GM13976 (cell line): ENCODE measurements at regions not wholly inside any gene's neighbourhood (a gene's known extent, or its start where the extent isn't known, plus 50 kb on each side); places are given as distances from the start of the nearest gene placed in this dataset.

ENCODE experiments used
- DNase-seq: peaks from one replicate; pipeline ENCODE4 v3.0.0; 2012; ENCODE audit warnings: low spot score
- in situ Hi-C: fragments of 300-500 bp; cut with MboI; formaldehyde crosslinking; loops from one replicate; pipeline ENCODE4 v1.12.0; 2022; ENCODE audit warnings: low sequenced_read_pairs, mixed read lengths, inconsistent platforms; ENCODE audit not compliant: unreplicated experiment
- TF ChIP-seq, protein P1 (sequence below): IDR thresholded peaks from 2 replicates; pipeline ENCODE4 v1.5.1; 2012; ENCODE audit warnings: borderline replicate concordance, mild to moderate bottlenecking; ENCODE audit not compliant: insufficient read depth; ENCODE audit errors: extremely low read depth, missing control alignments, control extremely low read depth

DNA sequence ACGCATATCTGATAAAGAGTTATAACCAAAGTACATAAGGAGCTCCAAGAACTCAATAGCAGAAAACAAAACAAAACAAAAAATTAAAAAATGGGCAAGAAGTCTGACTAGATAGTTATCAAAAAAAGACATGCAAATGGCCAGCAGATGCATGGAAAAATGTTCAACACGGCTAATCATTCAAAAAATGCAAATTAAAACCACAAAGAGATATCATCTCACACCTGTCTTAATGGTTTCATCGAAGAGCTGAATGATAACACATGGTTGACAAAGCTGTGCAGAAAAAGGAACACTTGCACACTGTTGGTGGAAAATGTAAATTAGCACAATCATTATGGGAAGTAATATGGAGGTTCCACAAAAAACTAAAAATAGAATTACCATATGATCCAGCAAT, 751.3 kb upstream of the POU3F3 start:
- in situ Hi-C loops = no loop called here
- DNase-seq = no peak
- TF ChIP-seq, protein P1, sequence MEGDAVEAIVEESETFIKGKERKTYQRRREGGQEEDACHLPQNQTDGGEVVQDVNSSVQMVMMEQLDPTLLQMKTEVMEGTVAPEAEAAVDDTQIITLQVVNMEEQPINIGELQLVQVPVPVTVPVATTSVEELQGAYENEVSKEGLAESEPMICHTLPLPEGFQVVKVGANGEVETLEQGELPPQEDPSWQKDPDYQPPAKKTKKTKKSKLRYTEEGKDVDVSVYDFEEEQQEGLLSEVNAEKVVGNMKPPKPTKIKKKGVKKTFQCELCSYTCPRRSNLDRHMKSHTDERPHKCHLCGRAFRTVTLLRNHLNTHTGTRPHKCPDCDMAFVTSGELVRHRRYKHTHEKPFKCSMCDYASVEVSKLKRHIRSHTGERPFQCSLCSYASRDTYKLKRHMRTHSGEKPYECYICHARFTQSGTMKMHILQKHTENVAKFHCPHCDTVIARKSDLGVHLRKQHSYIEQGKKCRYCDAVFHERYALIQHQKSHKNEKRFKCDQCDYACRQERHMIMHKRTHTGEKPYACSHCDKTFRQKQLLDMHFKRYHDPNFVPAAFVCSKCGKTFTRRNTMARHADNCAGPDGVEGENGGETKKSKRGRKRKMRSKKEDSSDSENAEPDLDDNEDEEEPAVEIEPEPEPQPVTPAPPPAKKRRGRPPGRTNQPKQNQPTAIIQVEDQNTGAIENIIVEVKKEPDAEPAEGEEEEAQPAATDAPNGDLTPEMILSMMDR = no peak

DNA sequence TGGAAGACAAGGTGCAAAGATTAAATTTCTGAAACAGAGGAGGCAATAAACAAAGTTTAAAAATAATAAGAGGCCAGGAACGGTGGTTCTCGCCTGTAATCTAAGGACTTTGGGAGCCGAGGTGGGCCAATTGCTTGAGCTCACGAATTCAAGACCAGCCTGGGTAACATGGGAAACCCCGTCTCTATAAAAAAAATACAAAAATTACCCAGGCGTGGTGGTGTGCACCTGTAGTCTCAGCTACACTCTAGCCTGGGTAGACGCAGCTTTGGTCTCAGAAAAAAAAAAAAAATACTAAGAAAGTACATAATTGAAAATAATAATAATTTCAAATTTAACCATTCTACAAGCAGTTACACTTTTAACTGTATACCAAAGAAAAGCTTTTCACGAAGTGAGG, 744.6 kb upstream of the POU3F3 start:
- in situ Hi-C loops = no loop called here
- TF ChIP-seq, protein P1 = no peak
- no peak for DNase-seq

DNA sequence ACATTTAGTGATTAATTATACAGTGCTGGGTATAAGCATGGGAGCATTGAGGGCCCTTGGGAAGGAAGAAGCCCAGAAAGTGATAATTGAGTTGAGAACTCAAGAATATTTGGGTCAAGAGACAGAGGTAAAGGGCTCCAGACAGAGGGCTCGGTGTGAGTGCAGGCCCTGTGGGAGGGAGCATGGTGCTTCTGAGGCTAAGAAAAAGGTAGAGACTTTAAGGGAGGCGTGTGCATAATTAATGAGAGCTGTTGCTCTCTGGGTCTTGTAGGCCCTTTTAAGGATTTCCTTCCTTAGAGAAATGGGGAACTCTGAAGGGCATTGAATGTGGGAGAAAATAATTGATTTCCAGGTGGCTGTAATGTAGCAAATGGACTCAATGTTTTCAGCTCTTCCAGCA, 735.0 kb upstream of the POU3F3 start:
- in situ Hi-C loops = no loop called here
- DNase-seq = no peak
- TF ChIP-seq, protein P1 = no peak

DNA sequence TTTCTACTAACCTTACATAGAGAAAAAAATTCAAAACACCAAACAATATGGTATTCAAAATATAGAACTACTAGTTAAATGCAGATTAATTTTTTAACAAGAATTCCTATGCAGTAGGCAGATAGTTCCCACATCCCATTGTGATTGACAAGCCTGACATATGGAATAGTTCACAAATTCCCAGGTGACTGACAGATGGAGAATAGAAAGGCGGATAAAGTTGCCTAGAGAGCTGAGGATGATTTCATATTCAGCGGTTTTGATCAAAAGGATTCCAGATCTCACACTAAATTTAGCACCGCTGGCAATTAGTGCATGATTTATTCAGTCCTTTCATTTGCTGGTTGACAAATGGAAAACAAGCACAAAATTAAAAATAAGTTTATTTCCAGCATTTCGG, 733.7 kb upstream of the POU3F3 start:
- DNase-seq = no peak
- TF ChIP-seq, protein P1 = no peak
- in situ Hi-C loops = no loop called here

DNA sequence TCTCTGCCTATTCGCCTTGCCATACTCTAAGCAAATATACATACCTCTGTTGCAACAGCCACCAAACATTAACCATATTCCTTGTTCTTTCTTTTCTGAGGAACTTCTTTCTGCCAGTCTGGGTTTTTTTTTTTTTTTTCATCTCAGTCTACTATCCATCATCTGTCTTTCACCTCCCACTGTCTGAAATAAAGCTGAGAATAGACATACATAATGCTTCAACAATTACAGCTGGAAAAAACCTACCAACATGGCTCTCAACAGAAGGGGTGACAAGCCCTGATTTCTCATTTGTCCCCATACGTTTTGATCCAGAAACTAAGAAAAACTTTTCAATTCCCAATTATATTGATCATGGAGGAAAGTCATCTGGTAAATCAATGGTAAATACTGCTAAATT, 728.8 kb upstream of the POU3F3 start:
- TF ChIP-seq, protein P1 = no peak
- in situ Hi-C loops = no loop called here

DNA sequence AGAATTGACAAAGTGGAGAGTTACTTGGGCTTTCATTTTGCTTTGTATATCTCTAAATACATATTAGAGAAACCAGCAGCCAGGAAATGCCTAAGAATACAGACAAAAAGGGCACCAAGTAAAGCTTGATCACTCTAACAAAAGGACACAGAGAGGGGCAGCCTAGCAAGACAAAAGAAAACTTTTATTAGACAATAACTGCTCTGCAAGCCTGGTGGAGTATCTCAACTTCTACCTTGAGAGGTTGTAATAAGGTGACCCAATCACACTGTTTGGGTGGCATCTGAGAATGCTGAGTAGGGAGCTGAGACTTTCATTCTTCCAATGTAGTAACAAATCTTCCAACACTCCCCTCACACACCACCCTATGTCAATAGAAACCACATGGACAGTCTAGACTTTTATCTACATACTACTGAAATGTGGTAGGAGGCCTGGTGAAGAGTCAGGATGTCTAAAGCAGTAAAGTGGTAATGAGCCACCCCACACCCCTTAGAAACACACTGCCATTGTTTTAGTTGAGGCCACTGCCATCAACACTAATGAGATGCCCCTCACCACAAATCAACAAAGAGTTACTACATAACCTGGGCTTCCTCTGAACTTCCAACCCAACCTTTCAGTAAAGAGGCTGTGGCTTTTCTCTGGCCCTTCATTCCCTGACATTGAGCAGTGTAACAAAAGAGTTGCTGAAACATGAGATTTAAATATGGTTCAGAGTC, 726.7 kb upstream of the POU3F3 start:
- in situ Hi-C loops = no loop called here
- TF ChIP-seq, protein P1 = no peak
- no peak for DNase-seq

More for the DNA sequence above, 728.8 kb upstream of the POU3F3 start:
- no peak for DNase-seq
